Body of pancreas (tissue), 4 donors: ENCODE measurements at regions not wholly inside any gene's neighbourhood (a gene's known extent, or its start where the extent isn't known, plus 50 kb on each side); places are given as distances from the start of the nearest gene placed in this dataset.

Experiments used
- ATAC-seq: fragments of 150-250 bp; one replicate; pipeline ENCODE4 v1.9.1; 2016
- DNase-seq, 4 donors: peaks; one replicate each; pipeline ENCODE4 v3.0.0-alpha.2; 2019
- H3K27ac ChIP-seq, 4 donors: fragments of 200-600 bp; sonication (generic); 1 replicate in 3 of 4; 2 replicates in 1 of 4; pipeline versions ENCODE4 v1.5.1 to v1.6.1; 2016 to 2019; ENCODE audit warnings: mild to moderate bottlenecking in 1 of 4, mixed read lengths in 1 of 4, moderate library complexity in 1 of 4
- H3K27me3 ChIP-seq, 2 donors: fragments of 200-600 bp; sonication (generic); one replicate each; pipeline ENCODE4 v1.6.0; 2016; ENCODE audit warnings: mild to moderate bottlenecking in 1 of 2
- H3K36me3 ChIP-seq, 2 donors: fragments of 200-600 bp; sonication (generic); replicated peaks in 1 of 2; 2 replicates each; pipeline ENCODE4 v1.5.1; 2016; ENCODE audit warnings: low read depth in 2 of 2; ENCODE audit not compliant: insufficient read depth in 1 of 2
- H3K4me1 ChIP-seq: fragments of 200-600 bp; sonication (generic); one replicate; pipeline ENCODE4 v1.6.0; 2016
- H3K4me3 ChIP-seq, 2 donors: fragments of 200-600 bp; sonication (generic); 1 replicate in 1 of 2; 2 replicates in 1 of 2; pipeline ENCODE4 v1.5.1; 2016 to 2019
- H3K9me3 ChIP-seq, 3 donors: fragments of 200-600 bp; sonication (generic); 1 replicate in 2 of 3; 2 replicates in 1 of 3; pipeline ENCODE4 v1.5.1; 2016
- CTCF ChIP-seq, 7 experiments: fragments of 450-650 bp in 4 of 7; fragments of 200-600 bp in 3 of 7; sonication (generic) in 3 of 7; IDR thresholded peaks; one replicate each; pipeline ENCODE4 v1.5.1; 2016 to 2019; ENCODE audit warnings: antibody characterized with exemption in 7 of 7
- POLR2A ChIP-seq, 3 donors: fragments of 450-650 bp; IDR thresholded peaks; one replicate each; pipeline ENCODE4 v1.6.1; 2016; ENCODE audit warnings: antibody characterized with exemption in 3 of 3, mild to moderate bottlenecking in 2 of 3
- WGBS, 2 donors: methylation state at CpG; one replicate each; pipeline ENCODE4 v1.1.5; 2017; 5-methylcytosine and 5-hydroxymethylcytosine counted together
- intact Hi-C: fragments of 100-400 bp; cut with DNase I; formaldehyde crosslinking; loops from one replicate; pipeline ENCODE4 v1.15.1; 2023

- ATAC-seq (no peak), DNase-seq (no peak)
- Histone ChIP-seq H3K9me3 (no peaks in the 10 kb centered on the region), H3K27me3 (no peaks in the 10 kb centered on the region), H3K27ac (no peak overlapping the region), H3K36me3 (no peaks in the 10 kb centered on the region), H3K4me3 (no peak overlapping the region), H3K4me1 (no peaks in the 10 kb centered on the region)
- intact Hi-C loops: no loop called here
- TF ChIP-seq CTCF (IDR thresholded peaks at IDR 0.05) (no peak), POLR2A (IDR thresholded peaks at IDR 0.05) (no peak)
- 93 to 100% methylated on average over 1 of the region's 1 CpG for WGBS, 2 donors
Observed at GRCh38 chr3:5441401-5441800, 253.9 kb downstream of the EDEM1 start.

- TF ChIP-seq CTCF (IDR thresholded peaks at IDR 0.05) (no peak), POLR2A (IDR thresholded peaks at IDR 0.05) (no peak)
- no peaks in the 10 kb centered on the region for H3K36me3 ChIP-seq
- 42 to 79% methylated on average over 4 of the region's 4 CpGs for WGBS, 2 donors
- no peak overlapping the region for H3K27ac ChIP-seq
- ATAC-seq (no peak), DNase-seq (no peak)
- no peaks in the 10 kb centered on the region for H3K4me1 ChIP-seq
- no peaks in the 10 kb centered on the region for H3K9me3 ChIP-seq
- H3K4me3 ChIP-seq: no peak overlapping the region
- intact Hi-C loops: no loop called here
- H3K27me3 ChIP-seq: no peaks in the 10 kb centered on the region
Observed at GRCh38 chr3:5442106-5442785, 254.7 kb downstream of the EDEM1 start.

GRCh38 chr3:5442786-5443138 lies 255.3 kb downstream of the EDEM1 start:
- ATAC-seq (no peak), DNase-seq (no peak)
- intact Hi-C loops: no loop called here
- Histone ChIP-seq H3K9me3 (no peaks in the 10 kb centered on the region), H3K27me3 (no peaks in the 10 kb centered on the region), H3K36me3 (no peaks in the 10 kb centered on the region), H3K4me3 (no peak overlapping the region), H3K4me1 (no peaks in the 10 kb centered on the region), H3K27ac (no peak overlapping the region)
- no peak for TF ChIP-seq CTCF (IDR thresholded peaks at IDR 0.05)
- no peak for TF ChIP-seq POLR2A (IDR thresholded peaks at IDR 0.05)

GRCh38 chr3:5444253-5444652 lies 256.7 kb downstream of the EDEM1 start:
- no peak for DNase-seq
- no peaks in the 10 kb centered on the region for H3K9me3 ChIP-seq
- H3K4me1 ChIP-seq: no peaks in the 10 kb centered on the region
- no peak overlapping the region for H3K27ac ChIP-seq
- no peaks in the 10 kb centered on the region for H3K27me3 ChIP-seq
- intact Hi-C loops: no loop called here
- no peak for ATAC-seq
- H3K4me3 ChIP-seq: no peak overlapping the region
- H3K36me3 ChIP-seq: no peaks in the 10 kb centered on the region
- no peak for TF ChIP-seq POLR2A (IDR thresholded peaks at IDR 0.05)
- no peak for TF ChIP-seq CTCF (IDR thresholded peaks at IDR 0.05)
- WGBS, 2 donors: 73 to 81% methylated on average over 2 of the region's 2 CpGs

- ATAC-seq (no peak), DNase-seq (no peak)
- Histone ChIP-seq H3K4me3 (no peak overlapping the region), H3K4me1 (no peaks in the 10 kb centered on the region), H3K27ac (no peak overlapping the region), H3K9me3 (no peaks in the 10 kb centered on the region), H3K27me3 (no peaks in the 10 kb centered on the region), H3K36me3 (no peaks in the 10 kb centered on the region)
- WGBS, 2 donors: 75 to 76% methylated on average over 5 of the region's 5 CpGs
- TF ChIP-seq POLR2A (IDR thresholded peaks at IDR 0.05) (no peak), CTCF (IDR thresholded peaks at IDR 0.05) (no peak)
- intact Hi-C loops: no loop called here
Observed at GRCh38 chr3:5445676-5446201, 258.2 kb downstream of the EDEM1 start.
